ENCODE measurements at regions not wholly inside any gene's neighbourhood (a gene's known extent, or its start where the extent isn't known, plus 50 kb on each side); places are given as distances from the start of the nearest gene placed in this dataset.

- H3K9me3 ChIP-seq (ENCODE audit: control insufficient read depth, low read length), result no peaks in the 10 kb centered on the region
- no peak overlapping the region for H3K4me3 ChIP-seq (ENCODE audit: low read depth, low read length)
- no peaks in the 10 kb centered on the region for H3K36me3 ChIP-seq (ENCODE audit: control insufficient read depth, insufficient read depth, low read length)
- no peak overlapping the region for H3K27ac ChIP-seq
- no peak overlapping the region for H3K4me2 ChIP-seq (ENCODE audit: low read length)
- H3K4me1 ChIP-seq, result no peaks in the 10 kb centered on the region
- no peaks in the 10 kb centered on the region for H3K27me3 ChIP-seq (ENCODE audit: control insufficient read depth, insufficient read depth, low read length)
- no peaks in the 10 kb centered on the region for H3K79me2 ChIP-seq
- H2AFZ ChIP-seq, result no peak overlapping the region
- TF ChIP-seq, protein P1, sequence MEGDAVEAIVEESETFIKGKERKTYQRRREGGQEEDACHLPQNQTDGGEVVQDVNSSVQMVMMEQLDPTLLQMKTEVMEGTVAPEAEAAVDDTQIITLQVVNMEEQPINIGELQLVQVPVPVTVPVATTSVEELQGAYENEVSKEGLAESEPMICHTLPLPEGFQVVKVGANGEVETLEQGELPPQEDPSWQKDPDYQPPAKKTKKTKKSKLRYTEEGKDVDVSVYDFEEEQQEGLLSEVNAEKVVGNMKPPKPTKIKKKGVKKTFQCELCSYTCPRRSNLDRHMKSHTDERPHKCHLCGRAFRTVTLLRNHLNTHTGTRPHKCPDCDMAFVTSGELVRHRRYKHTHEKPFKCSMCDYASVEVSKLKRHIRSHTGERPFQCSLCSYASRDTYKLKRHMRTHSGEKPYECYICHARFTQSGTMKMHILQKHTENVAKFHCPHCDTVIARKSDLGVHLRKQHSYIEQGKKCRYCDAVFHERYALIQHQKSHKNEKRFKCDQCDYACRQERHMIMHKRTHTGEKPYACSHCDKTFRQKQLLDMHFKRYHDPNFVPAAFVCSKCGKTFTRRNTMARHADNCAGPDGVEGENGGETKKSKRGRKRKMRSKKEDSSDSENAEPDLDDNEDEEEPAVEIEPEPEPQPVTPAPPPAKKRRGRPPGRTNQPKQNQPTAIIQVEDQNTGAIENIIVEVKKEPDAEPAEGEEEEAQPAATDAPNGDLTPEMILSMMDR (IDR thresholded peaks at IDR 0.05), result no peak
- no peak overlapping the region for H3K9ac ChIP-seq
These were observed 205.2 kb downstream of the RAB11FIP4 start for GRCh38 chr17:31596382-31597323.

DNA sequence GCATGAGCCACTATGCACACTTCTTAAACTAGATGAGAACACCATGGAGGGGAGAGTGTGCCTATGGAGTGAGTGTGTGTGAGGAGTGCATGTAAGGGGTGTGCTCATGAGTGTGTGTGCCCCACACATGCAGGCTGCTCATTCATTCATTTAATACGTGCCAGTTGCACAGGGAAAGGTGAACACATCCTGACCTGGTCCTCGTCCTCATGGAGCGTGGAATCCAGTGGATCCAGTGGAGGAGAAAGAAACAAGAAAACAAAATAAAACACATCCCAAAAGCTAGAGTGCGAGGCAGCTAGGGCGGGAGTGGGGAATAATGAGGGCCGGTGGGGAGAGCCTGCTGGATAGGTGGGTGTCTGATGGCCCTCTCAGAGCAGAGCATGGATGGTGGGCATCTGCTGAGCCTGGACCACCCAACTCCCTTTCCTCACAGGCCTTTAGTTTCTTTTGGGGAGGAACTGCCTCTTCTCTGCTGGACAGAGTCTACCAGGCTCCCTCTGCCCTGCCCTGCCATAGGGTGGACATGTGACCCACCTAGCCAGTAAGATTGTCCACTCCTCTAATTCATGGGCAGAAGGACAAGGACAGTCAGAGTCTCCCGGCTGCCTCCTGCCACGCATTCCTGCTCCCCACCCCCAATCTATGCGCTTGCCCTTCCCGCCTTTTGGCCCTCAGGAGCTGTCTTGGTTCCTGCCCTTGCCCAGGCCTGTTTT is 204.3 kb downstream of the RAB11FIP4 start:
- Histone ChIP-seq H3K9ac (no peak overlapping the region), H2AFZ (no peak overlapping the region), H3K27me3 (ENCODE audit: control insufficient read depth, insufficient read depth, low read length) (no peaks in the 10 kb centered on the region), H3K36me3 (ENCODE audit: control insufficient read depth, insufficient read depth, low read length) (no peaks in the 10 kb centered on the region), H3K79me2 (no peaks in the 10 kb centered on the region), H3K9me3 (ENCODE audit: control insufficient read depth, low read length) (no peaks in the 10 kb centered on the region), H3K4me3 (ENCODE audit: low read depth, low read length) (no peak overlapping the region), H3K4me2 (ENCODE audit: low read length) (no peak overlapping the region), H3K27ac (no peak overlapping the region), H3K4me1 (no peaks in the 10 kb centered on the region)
- TF ChIP-seq, protein P1 (IDR thresholded peaks at IDR 0.05), result no peak

GRCh38 chr17:31595076-31595475 is 203.6 kb downstream of the RAB11FIP4 start:
- Histone ChIP-seq H3K9me3 (ENCODE audit: control insufficient read depth, low read length) (no peaks in the 10 kb centered on the region), H3K79me2 (no peaks in the 10 kb centered on the region), H3K9ac (no peak overlapping the region), H3K27ac (no peak overlapping the region), H3K4me2 (ENCODE audit: low read length) (no peak overlapping the region), H3K36me3 (ENCODE audit: control insufficient read depth, insufficient read depth, low read length) (no peaks in the 10 kb centered on the region), H3K4me1 (no peaks in the 10 kb centered on the region), H2AFZ (no peak overlapping the region), H3K27me3 (ENCODE audit: control insufficient read depth, insufficient read depth, low read length) (no peaks in the 10 kb centered on the region), H3K4me3 (ENCODE audit: low read depth, low read length) (no peak overlapping the region)
- TF ChIP-seq, protein P1 (IDR thresholded peaks at IDR 0.05), result no peak

DNA sequence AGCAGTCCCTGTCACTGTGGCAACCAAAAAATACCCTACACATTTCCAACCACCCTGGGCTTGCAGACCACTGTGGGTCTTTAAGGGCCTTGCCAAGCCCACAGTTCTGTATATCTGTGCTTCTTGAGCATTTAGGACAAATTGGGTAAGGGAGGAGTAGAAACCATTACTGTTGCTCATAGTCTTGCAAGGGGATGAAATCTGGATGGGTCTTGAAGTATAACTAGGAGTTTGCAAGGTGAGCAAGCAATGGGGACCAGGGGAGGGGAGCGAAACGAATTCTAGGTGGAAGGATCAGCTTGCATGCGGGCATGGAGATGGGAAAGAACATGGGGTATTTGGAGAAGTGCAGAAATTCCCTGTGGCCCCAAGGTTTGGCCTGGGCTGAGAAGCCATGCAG is 202.9 kb downstream of the RAB11FIP4 start:
- Histone ChIP-seq H3K9me3 (ENCODE audit: control insufficient read depth, low read length) (no peaks in the 10 kb centered on the region), H3K4me3 (ENCODE audit: low read depth, low read length) (no peak overlapping the region), H3K4me2 (ENCODE audit: low read length) (no peak overlapping the region), H3K27ac (no peak overlapping the region), H3K79me2 (no peaks in the 10 kb centered on the region), H3K27me3 (ENCODE audit: control insufficient read depth, insufficient read depth, low read length) (no peaks in the 10 kb centered on the region), H2AFZ (no peak overlapping the region), H3K4me1 (no peaks in the 10 kb centered on the region), H3K9ac (no peak overlapping the region), H3K36me3 (ENCODE audit: control insufficient read depth, insufficient read depth, low read length) (no peaks in the 10 kb centered on the region)
- TF ChIP-seq, protein P1 (IDR thresholded peaks at IDR 0.05), result no peak

Data from parathyroid adenoma (tissue), 2 donors.